GM12878 (cell line): ENCODE measurements at regions not wholly inside any gene's neighbourhood (a gene's known extent, or its start where the extent isn't known, plus 50 kb on each side); places are given as distances from the start of the nearest gene placed in this dataset.

Source experiments
- ATAC-seq: fragments of 200-7000 bp; cut with Tn5 transposase; 3 replicates; pipeline ENCODE4 v1.9.1; 2020; ENCODE audit warnings: mild to moderate bottlenecking, moderate library complexity
- BruUV-seq: library from RNA; stranded (reverse); fragments of 400-500 nt; replicated peaks from 2 replicates; lab custom pipeline; 2021; lab: Mats Ljungman, UMichigan
- CTCF ChIA-PET: fragments of 300-600 bp; sonication (Branson Sonifier 250); formaldehyde crosslinking; extraction: SDS; loops from one replicate; lab custom pipeline; 2021; ENCODE audit warnings: inconsistent platforms; lab: Yijun Ruan, JAX
- POLR2A ChIA-PET: fragments of 350-600 bp; formaldehyde crosslinking; extraction: SDS; loops from one replicate; lab custom pipeline; 2021; ENCODE audit warnings: inconsistent platforms; lab: Charles Lee
- RAD21 ChIA-PET: fragments of 300-600 bp; sonication (Branson Sonifier 250); formaldehyde crosslinking; loops from one replicate; lab custom pipeline; 2023; ENCODE audit warnings: antibody characterized with exemption; ENCODE audit not compliant: unreplicated experiment; lab: Charles Lee
- SMC1A ChIA-PET: fragments of 300-600 bp; sonication (Branson Sonifier 250); formaldehyde crosslinking; loops from one replicate; lab custom pipeline; 2023; ENCODE audit not compliant: unreplicated experiment, uncharacterized antibody; lab: Charles Lee
- DNase-seq: peaks from one replicate; pipeline ENCODE4 v3.0.0-alpha.2; 2011; ENCODE audit warnings: low read depth, low spot score
- FAIRE-seq: peaks from 3 replicates; lab custom pipeline; 2011; peaks lifted over from hg19 to GRCh38; lab: Jason Lieb, UNC
- H2AFZ ChIP-seq: 2 replicates; pipeline ENCODE4 v1.6.0; 2011; ENCODE audit warnings: low read depth, low read length, control low read depth; ENCODE audit not compliant: control insufficient read depth
- H3K27ac ChIP-seq: 2 replicates; pipeline ENCODE4 v1.5.1; 2011; ENCODE audit warnings: control low read depth; ENCODE audit not compliant: control insufficient read depth, insufficient read depth
- H3K27me3 ChIP-seq, 2 experiments: replicated peaks in 1 of 2; 2 replicates each; pipeline versions ENCODE4 v1.6.0 to v1.6.1; 2011; ENCODE audit warnings: low read length in 1 of 2; ENCODE audit not compliant: control insufficient read depth in 2 of 2, insufficient read depth in 2 of 2
- H3K36me3 ChIP-seq, 2 experiments: 2 replicates each; pipeline ENCODE4 v1.5.1; 2011; ENCODE audit warnings: low read length in 1 of 2; ENCODE audit not compliant: control insufficient read depth in 2 of 2, insufficient read depth in 2 of 2
- H3K4me1 ChIP-seq: 2 replicates; pipeline ENCODE4 v1.6.1; 2011; ENCODE audit warnings: mild to moderate bottlenecking, low read length, moderate library complexity, mixed read lengths; ENCODE audit not compliant: control insufficient read depth, insufficient read depth
- H3K4me2 ChIP-seq: 2 replicates; pipeline ENCODE4 v1.6.0; 2011; ENCODE audit warnings: control low read depth; ENCODE audit not compliant: control insufficient read depth, insufficient read depth
- H3K4me3 ChIP-seq: fragments of 200-600 bp; sonication (generic); 2 replicates; pipeline ENCODE4 v1.5.1; 2016
- H3K79me2 ChIP-seq: 2 replicates; pipeline ENCODE4 v1.6.0; 2011; ENCODE audit warnings: low read length; ENCODE audit not compliant: control insufficient read depth, insufficient read depth
- H3K9ac ChIP-seq: 2 replicates; pipeline ENCODE4 v1.8.0; 2011; ENCODE audit warnings: low read length, control low read depth, mixed read lengths; ENCODE audit not compliant: control insufficient read depth, insufficient read depth
- H3K9me3 ChIP-seq: replicated peaks from 3 replicates; pipeline ENCODE4 v1.5.1; 2011; ENCODE audit warnings: mild to moderate bottlenecking, low read length; ENCODE audit not compliant: control insufficient read depth, insufficient read depth
- H4K20me1 ChIP-seq: 2 replicates; pipeline ENCODE4 v1.6.0; 2011; ENCODE audit not compliant: control insufficient read depth, insufficient read depth
- BACH1 ChIP-seq: fragments of 450-650 bp; IDR thresholded peaks from 2 replicates; pipeline ENCODE4 v1.6.1; 2017; ENCODE audit warnings: mild to moderate bottlenecking, borderline replicate concordance
- CHD1 ChIP-seq: IDR thresholded peaks from 2 replicates; pipeline ENCODE4 v1.6.1; 2012; ENCODE audit warnings: low read depth, low read length, improper control_type of control experiment
- IKZF2 ChIP-seq, 2 experiments: fragments of 450-650 bp; IDR thresholded peaks; 2 replicates each; pipeline ENCODE4 v1.6.1; 2017; ENCODE audit warnings: mild to moderate bottlenecking in 2 of 2, moderate library complexity in 2 of 2
- MAX ChIP-seq: IDR thresholded peaks from 2 replicates; pipeline ENCODE4 v1.6.1; 2012; ENCODE audit warnings: low read depth, low read length, improper control_type of control experiment
- MEF2A ChIP-seq: IDR thresholded peaks from 2 replicates; pipeline ENCODE4 v1.6.1; 2011; ENCODE audit warnings: low read depth, mild to moderate bottlenecking, low read length, moderate library complexity; ENCODE audit not compliant: insufficient read depth
- RB1 ChIP-seq: fragments of 450-650 bp; formaldehyde crosslinking; IDR thresholded peaks from 2 replicates; pipeline ENCODE4 v1.6.1; 2017; ENCODE audit warnings: mild to moderate bottlenecking, borderline replicate concordance
- SMARCA5 ChIP-seq: fragments of 450-650 bp; IDR thresholded peaks from 2 replicates; pipeline ENCODE4 v1.6.1; 2017; ENCODE audit warnings: mild to moderate bottlenecking
- SP1 ChIP-seq: IDR thresholded peaks from one replicate; pipeline ENCODE4 v1.6.1; 2011; ENCODE audit warnings: low read depth, low read length
- SREBF1 ChIP-seq: IDR thresholded peaks from 2 replicates; pipeline ENCODE4 v1.6.1; 2012; ENCODE audit warnings: mild to moderate bottlenecking, low read length
- WGBS: methylation state at CpG from one replicate; pipeline ENCODE4 v1.1.6; 2016; ENCODE audit warnings: low lambda C conversion rate; ENCODE audit not compliant: insufficient replicate concordance, insufficient coverage; ENCODE audit errors: missing lambda C conversion rate; 5-methylcytosine and 5-hydroxymethylcytosine counted together
- in situ Hi-C: fragments of 300-500 bp; cut with MboI; formaldehyde crosslinking; loops from 9 replicates; pipeline ENCODE4 v1.14.3; 2018; ENCODE audit warnings: mixed read lengths
- intact Hi-C: fragments of 100-400 bp; cut with micrococcal nuclease; formaldehyde crosslinking; loops from one replicate; pipeline ENCODE4 v1.14.2; 2022; ENCODE audit not compliant: unreplicated experiment
- TF ChIP-seq, protein P1 (sequence below): IDR thresholded peaks from 2 replicates; pipeline ENCODE4 v1.6.1; 2011; ENCODE audit warnings: mild to moderate bottlenecking, low read depth, low read length, moderate library complexity; ENCODE audit not compliant: insufficient replicate concordance
- TF ChIP-seq, protein P2 (sequence below): fragments of 150-350 bp; IDR thresholded peaks from 2 replicates; pipeline ENCODE4 v1.6.1; 2014; ENCODE audit warnings: mild to moderate bottlenecking, low read depth, low read length

- Histone ChIP-seq H3K4me2 (no peak overlapping the region), H3K27me3 (no peaks in the 10 kb centered on the region), H3K27ac (no peak overlapping the region), H3K4me1 (no peaks in the 10 kb centered on the region), H3K36me3 (no peaks in the 10 kb centered on the region), H3K9ac (no peak overlapping the region), H3K4me3 (no peak overlapping the region), H2AFZ (no peak overlapping the region), H4K20me1 (no peaks in the 10 kb centered on the region), H3K79me2 (no peaks in the 10 kb centered on the region), H3K9me3 (no peaks in the 10 kb centered on the region)
- intact Hi-C loops = no loop called here
- CTCF ChIA-PET = no interaction called here
- POLR2A ChIA-PET = no interaction called here
- SMC1A ChIA-PET = interaction anchor here (0.7 kb wide), 1 partner anchor 376 kb away, joined by 3 read pairs; no protein-coding TSS in a partner anchor
- WGBS = 12% methylated on average over 8 of the region's 8 CpGs
- FAIRE-seq (no peak), DNase-seq (no peak), ATAC-seq (no peak)
- BruUV-seq = no TSS peak
- RAD21 ChIA-PET = no interaction called here
- in situ Hi-C loops = no loop called here
- TF ChIP-seq SMARCA5 = no peak
- TF ChIP-seq, protein P1, sequence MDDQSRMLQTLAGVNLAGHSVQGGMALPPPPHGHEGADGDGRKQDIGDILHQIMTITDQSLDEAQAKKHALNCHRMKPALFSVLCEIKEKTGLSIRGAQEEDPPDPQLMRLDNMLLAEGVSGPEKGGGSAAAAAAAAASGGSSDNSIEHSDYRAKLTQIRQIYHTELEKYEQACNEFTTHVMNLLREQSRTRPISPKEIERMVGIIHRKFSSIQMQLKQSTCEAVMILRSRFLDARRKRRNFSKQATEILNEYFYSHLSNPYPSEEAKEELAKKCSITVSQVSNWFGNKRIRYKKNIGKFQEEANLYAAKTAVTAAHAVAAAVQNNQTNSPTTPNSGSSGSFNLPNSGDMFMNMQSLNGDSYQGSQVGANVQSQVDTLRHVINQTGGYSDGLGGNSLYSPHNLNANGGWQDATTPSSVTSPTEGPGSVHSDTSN = no peak
- TF ChIP-seq IKZF2 (IDR thresholded peaks at IDR 0.05) = no peak
- TF ChIP-seq, protein P2, sequence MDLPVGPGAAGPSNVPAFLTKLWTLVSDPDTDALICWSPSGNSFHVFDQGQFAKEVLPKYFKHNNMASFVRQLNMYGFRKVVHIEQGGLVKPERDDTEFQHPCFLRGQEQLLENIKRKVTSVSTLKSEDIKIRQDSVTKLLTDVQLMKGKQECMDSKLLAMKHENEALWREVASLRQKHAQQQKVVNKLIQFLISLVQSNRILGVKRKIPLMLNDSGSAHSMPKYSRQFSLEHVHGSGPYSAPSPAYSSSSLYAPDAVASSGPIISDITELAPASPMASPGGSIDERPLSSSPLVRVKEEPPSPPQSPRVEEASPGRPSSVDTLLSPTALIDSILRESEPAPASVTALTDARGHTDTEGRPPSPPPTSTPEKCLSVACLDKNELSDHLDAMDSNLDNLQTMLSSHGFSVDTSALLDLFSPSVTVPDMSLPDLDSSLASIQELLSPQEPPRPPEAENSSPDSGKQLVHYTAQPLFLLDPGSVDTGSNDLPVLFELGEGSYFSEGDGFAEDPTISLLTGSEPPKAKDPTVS = no peak
- no peak for TF ChIP-seq MAX
- no peak for TF ChIP-seq CHD1
- TF ChIP-seq BACH1 = no peak
- TF ChIP-seq MEF2A = no peak
- TF ChIP-seq SREBF1 = no peak
- no peak for TF ChIP-seq RB1
- no peak for TF ChIP-seq SP1
These were observed 506.5 kb upstream of the MGMT start for GRCh38 chr10:128960517-128960916.
